ENCODE measurements at regions not wholly inside any gene's neighbourhood (a gene's known extent, or its start where the extent isn't known, plus 50 kb on each side); places are given as distances from the start of the nearest gene placed in this dataset.
A peak's percentile ranks its signal among the peaks of the same experiment; 100 is the strongest.

- TF ChIP-seq BCL3 (IDR thresholded peaks at IDR 0.05) = no peak
- TF ChIP-seq NFE2L2 (conservative IDR thresholded peaks at IDR 0.05; ENCODE audit: low read length) = no peak
- TF ChIP-seq KDM1A (IDR thresholded peaks at IDR 0.05; ENCODE audit: low read depth) = no peak
- no peak for TF ChIP-seq RFX5 (IDR thresholded peaks at IDR 0.05)
Measured at GRCh38 chr5:33067291-33067690, 356.2 kb downstream of the NPR3 start (continued).

GRCh38 chr5:33068786-33069185, 357.7 kb downstream of the NPR3 start:
- H3K4me1 ChIP-seq = peaks cover 6% of the 10 kb centered on the region; the same call in 2 of the 3 replicates
- ChIA-PET POLR2A (no interaction called here), CTCF (interaction anchor here (1.1 kb wide), 1 partner anchor 112 kb away, joined by 4 read pairs; no protein-coding TSS in a partner anchor)
- TF ChIP-seq FOSL2 (IDR thresholded peaks at IDR 0.05) = no peak
- TF ChIP-seq FOSL2 (CRISPR knock-in tag; IDR thresholded peaks at IDR 0.05) = peak; percentile 31; the same call in 1 of the 2 replicates
- no peak for TF ChIP-seq RCOR1 (IDR thresholded peaks at IDR 0.05; ENCODE audit: low read depth, low read length)
- peak overlapping the region; percentile 18; the same call in 1 of the 3 replicates for H3K4me2 ChIP-seq
- DNase-seq (ENCODE audit: low read depth in 1 of 2, low spot score in 1 of 2) = peak in 1 of 2 experiments; percentile 5
- H3K27ac ChIP-seq = no peak overlapping the region
- H3K4me3 ChIP-seq = no peak overlapping the region
- whole genome bisulfite sequencing (ENCODE audit: missing lambda C conversion rate) = 17% methylated on average over 1 of the region's 1 CpG
- ATAC-seq = peak in 1 of 2 experiments; percentile 22; a peak in 1 of 6 replicates
- H3K9me3 ChIP-seq = no peaks in the 10 kb centered on the region
- FAIRE-seq = no peak

GRCh38 chr5:33072296-33072695, 361.2 kb downstream of the NPR3 start:
- 33% methylated on average over 4 of the region's 4 CpGs for WGBS (ENCODE audit: missing lambda C conversion rate)
- DNase-seq (ENCODE audit: low read depth in 1 of 2, low spot score in 1 of 2) (no peak), FAIRE-seq (no peak), ATAC-seq (no peak)
- H3K9me3 ChIP-seq = no peaks in the 10 kb centered on the region
- CTCF ChIA-PET = no interaction called here
- H3K4me3 ChIP-seq = no peak overlapping the region
- peaks cover 13% of the 10 kb centered on the region for H3K4me1 ChIP-seq
- no peak for TF ChIP-seq NPAS2 (CRISPR knock-in tag; IDR thresholded peaks at IDR 0.05; ENCODE audit: borderline replicate concordance)
- no peak for TF ChIP-seq ZSCAN20 (CRISPR knock-in tag; IDR thresholded peaks at IDR 0.05)
- no peak for TF ChIP-seq HMGXB4 (CRISPR knock-in tag; IDR thresholded peaks at IDR 0.05; ENCODE audit: borderline replicate concordance)
- no peak for TF ChIP-seq EHF (CRISPR knock-in tag; IDR thresholded peaks at IDR 0.05)
- TF ChIP-seq ESRRA (IDR thresholded peaks at IDR 0.05; ENCODE audit: borderline replicate concordance, low read length) = no peak
- TF ChIP-seq FOXS1 (CRISPR knock-in tag; IDR thresholded peaks at IDR 0.05) = no peak
- no peak for TF ChIP-seq POLR2AphosphoS2 (conservative IDR thresholded peaks at IDR 0.05; ENCODE audit: low read length)
- TF ChIP-seq RAD21 (conservative IDR thresholded peaks at IDR 0.05 in 1 of 2, IDR thresholded peaks at IDR 0.05 in 1 of 2) = no peak
- TF ChIP-seq REST (IDR thresholded peaks at IDR 0.05) = no peak
- TF ChIP-seq HOXB5 (CRISPR knock-in tag; IDR thresholded peaks at IDR 0.05) = no peak
- TF ChIP-seq JUN (IDR thresholded peaks at IDR 0.05) = no peak
- TF ChIP-seq BHLHE40 (IDR thresholded peaks at IDR 0.05; ENCODE audit: low read depth, low read length) = no peak
- TF ChIP-seq CHD4 (IDR thresholded peaks at IDR 0.05; ENCODE audit: borderline replicate concordance) = no peak
- no peak overlapping the region for H3K4me2 ChIP-seq
- POLR2A ChIA-PET = no interaction called here
- H3K27ac ChIP-seq = no peak overlapping the region

All from A549 (cell line).